Stimulated activated CD4-positive, alpha-beta T cell treated with anti-CD3 and anti-CD28 coated beads, Interleukin-4, amount 100 ng/mL, for 1 hour (primary cell): ENCODE measurements at regions not wholly inside any gene's neighbourhood (a gene's known extent, or its start where the extent isn't known, plus 50 kb on each side); places are given as distances from the start of the nearest gene placed in this dataset.
"Not testable (repeated sequence)": the region's sequence is repeated elsewhere in the genome, so short reads cannot be mapped to it uniquely, and the experiment has no call there.

Experiments used
- DNase-seq: peaks from one replicate; pipeline ENCODE4 v3.0.0-alpha.2; 2020

- not testable (repeated sequence) for DNase-seq
These were observed 52.9 kb downstream of the CDY2B start for GRCh38 chrY:17827155-17827554.

GRCh38 chrY:17819700-17820099 is 60.3 kb downstream of the CDY2B start:
- DNase-seq: not testable (repeated sequence)

- not testable (repeated sequence) for DNase-seq
These were observed 60.9 kb downstream of the CDY2B start for GRCh38 chrY:17819025-17819646.

- DNase-seq: not testable (repeated sequence)
These were observed 62.6 kb downstream of the CDY2B start for GRCh38 chrY:17817076-17818068.

- DNase-seq: not testable (repeated sequence)
These were observed 67.4 kb downstream of the CDY2B start for GRCh38 chrY:17812664-17813063.

GRCh38 chrY:17799915-17800314 is 80.1 kb downstream of the CDY2B start:
- DNase-seq: not testable (repeated sequence)

GRCh38 chrY:17787214-17787613 is 92.8 kb downstream of the CDY2B start:
- not testable (repeated sequence) for DNase-seq

- not testable (repeated sequence) for DNase-seq
These were observed 113.9 kb downstream of the CDY2B start for GRCh38 chrY:17766000-17766699.

- DNase-seq: not testable (repeated sequence)
These were observed 120.8 kb downstream of the CDY2B start for GRCh38 chrY:17759213-17759612.

- not testable (repeated sequence) for DNase-seq
These were observed 127.0 kb downstream of the CDY2B start for GRCh38 chrY:17752887-17753497.

- DNase-seq: not testable (repeated sequence)
These were observed 140.2 kb downstream of the CDY2B start for GRCh38 chrY:17739852-17740251.

GRCh38 chrY:17729474-17729873 is 150.5 kb downstream of the CDY2B start:
- DNase-seq: not testable (repeated sequence)

- not testable (repeated sequence) for DNase-seq
These were observed 163.5 kb downstream of the CDY2B start for GRCh38 chrY:17716329-17717043.

- not testable (repeated sequence) for DNase-seq
These were observed 212.0 kb downstream of the CDY2B start for GRCh38 chrY:17668037-17668436.

GRCh38 chrY:17643052-17643451 is 237.0 kb downstream of the CDY2B start:
- DNase-seq: not testable (repeated sequence)

GRCh38 chrY:17634484-17634883 is 245.5 kb downstream of the CDY2B start:
- not testable (repeated sequence) for DNase-seq

GRCh38 chrY:17611256-17611655 is 268.8 kb downstream of the CDY2B start:
- not testable (repeated sequence) for DNase-seq

- DNase-seq: not testable (repeated sequence)
These were observed 269.4 kb downstream of the CDY2B start for GRCh38 chrY:17610649-17611048.

GRCh38 chrY:17607150-17607549 is 272.9 kb downstream of the CDY2B start:
- DNase-seq: not testable (repeated sequence)

- DNase-seq: not testable (repeated sequence)
These were observed 280.8 kb downstream of the CDY2B start for GRCh38 chrY:17599263-17599662.

- DNase-seq: not testable (repeated sequence)
These were observed 286.3 kb downstream of the CDY2B start for GRCh38 chrY:17593748-17594147.
